ENCODE measurements at regions not wholly inside any gene's neighbourhood (a gene's known extent, or its start where the extent isn't known, plus 50 kb on each side); places are given as distances from the start of the nearest gene placed in this dataset.
"Not testable (repeated sequence)": the region's sequence is repeated elsewhere in the genome, so short reads cannot be mapped to it uniquely, and the experiment has no call there.

DNA sequence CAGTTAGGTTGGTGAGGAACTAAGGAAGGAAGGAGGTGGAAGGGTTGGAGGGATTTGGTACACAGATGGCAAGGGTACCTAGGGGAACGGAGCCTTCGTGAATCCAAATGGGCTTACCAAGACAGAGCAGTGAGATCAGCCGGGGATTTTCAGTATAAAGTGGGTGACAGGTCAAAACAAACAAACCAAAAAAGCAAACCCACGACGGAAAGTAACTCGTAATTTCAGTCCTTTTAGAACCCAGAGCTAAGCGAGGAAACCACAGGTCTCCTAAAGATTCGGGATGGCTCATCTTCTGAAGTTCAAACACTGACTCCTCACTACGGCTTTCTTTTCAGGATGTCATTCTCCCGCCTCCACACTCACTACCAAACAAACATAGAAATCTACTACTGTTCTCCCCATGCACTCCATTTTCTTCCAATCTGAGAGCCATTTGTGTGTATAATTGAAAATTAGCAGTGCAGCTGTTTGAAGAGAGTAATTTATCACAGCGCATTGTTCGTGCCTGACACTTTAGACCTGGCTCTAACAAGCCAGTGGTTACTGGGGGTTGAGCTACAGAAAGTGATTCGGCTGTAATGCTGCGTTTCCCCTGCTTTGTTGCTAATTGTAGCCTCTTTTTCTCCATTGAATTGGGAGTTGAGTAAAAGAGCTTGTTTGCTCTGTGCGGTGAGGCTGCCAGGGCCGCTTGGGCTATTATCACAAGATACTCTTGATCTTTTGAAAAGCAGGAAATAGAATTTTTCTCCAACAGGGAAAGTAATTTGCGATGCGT lies 64.7 kb upstream of the CCDC39 start:
- DNase-seq (ENCODE audit: low read depth): no peak

GRCh38 chr3:180747805-180748361 lies 68.6 kb upstream of the CCDC39 start:
- no peak for DNase-seq (ENCODE audit: low read depth)

DNA sequence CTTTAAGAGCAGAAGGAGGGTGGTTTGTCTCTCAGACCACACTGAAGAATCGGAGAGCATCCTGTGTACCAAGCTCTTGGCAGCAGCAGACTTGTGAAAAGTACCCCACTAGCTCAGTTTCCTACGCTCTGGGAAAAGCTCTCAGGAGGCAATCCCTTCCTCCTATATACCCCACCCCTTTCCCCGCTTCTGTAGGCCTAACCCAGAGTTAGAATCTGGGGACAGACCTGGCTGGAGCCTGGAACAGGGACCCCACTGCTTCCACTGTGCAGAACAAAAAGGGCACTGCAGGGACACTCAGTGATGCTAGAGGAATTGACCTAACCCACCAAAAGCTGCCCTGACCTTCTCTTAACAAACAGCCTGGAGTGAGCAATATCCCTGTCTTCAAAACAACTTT lies 70.0 kb upstream of the CCDC39 start:
- no peak for DNase-seq (ENCODE audit: low read depth)

DNA sequence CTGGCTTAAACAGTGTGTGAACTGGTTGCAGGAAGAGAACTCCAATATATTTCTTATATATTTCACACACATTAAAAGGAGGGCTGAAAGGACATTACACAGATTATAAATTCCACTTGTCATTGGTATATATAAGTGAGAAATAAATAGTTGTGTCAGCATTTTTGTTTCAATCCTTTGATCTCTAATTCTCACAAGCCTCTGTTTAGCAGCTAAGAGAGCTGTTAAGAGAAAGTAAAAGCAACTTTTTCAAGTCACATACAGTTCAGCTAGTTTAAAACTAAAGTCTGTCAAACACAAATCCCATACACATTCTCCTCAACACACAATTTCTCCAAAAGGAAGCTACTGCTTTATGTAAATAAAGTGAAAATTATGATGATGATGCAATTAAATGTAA lies 70.5 kb upstream of the CCDC39 start:
- no peak for DNase-seq (ENCODE audit: low read depth)

GRCh38 chr3:180755556-180755955 lies 76.3 kb upstream of the CCDC39 start:
- DNase-seq (ENCODE audit: low read depth): no peak

GRCh38 chr3:180762866-180763265 lies 83.6 kb upstream of the CCDC39 start:
- no peak for DNase-seq (ENCODE audit: low read depth)

DNA sequence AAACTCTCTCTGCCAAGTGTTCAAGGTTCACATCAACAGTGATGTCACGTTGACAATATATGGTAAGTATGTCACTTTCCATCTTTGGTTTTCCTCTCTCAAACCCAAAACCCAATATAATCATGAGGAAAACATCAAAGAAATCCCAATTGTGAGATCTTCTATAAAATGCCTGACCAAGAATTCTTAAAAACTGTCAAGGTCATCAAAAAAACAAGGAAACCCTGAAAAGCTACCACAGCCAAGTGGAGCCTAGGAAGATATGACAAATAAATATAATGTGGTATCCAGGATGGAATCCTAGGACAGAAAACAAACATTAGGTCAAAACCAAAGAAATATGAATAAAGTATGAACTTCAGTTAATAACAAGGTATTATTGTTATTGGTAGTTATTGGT lies 85.2 kb upstream of the CCDC39 start:
- no peak for DNase-seq (ENCODE audit: low read depth)

DNA sequence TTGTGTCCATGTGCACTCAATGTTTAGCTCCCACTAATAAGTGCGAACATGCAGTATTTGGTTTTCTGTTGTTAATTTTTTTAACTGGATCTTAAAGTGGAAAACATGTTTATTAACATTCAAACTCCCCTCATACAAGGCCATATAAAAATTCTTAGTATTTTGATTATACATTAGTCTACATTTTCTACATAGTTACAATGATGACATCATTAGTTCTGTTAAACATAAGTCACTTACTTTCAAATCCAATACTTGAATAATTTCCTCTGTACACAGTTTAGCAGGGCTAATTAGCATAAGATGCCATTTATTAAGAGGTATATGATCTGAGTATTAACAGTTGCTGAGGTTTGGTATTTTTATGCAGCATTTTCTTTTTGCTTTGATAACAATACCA lies 91.3 kb upstream of the CCDC39 start:
- DNase-seq (ENCODE audit: low read depth): no peak

GRCh38 chr3:180776433-180776832 lies 97.1 kb upstream of the CCDC39 start:
- DNase-seq (ENCODE audit: low read depth): no peak

DNA sequence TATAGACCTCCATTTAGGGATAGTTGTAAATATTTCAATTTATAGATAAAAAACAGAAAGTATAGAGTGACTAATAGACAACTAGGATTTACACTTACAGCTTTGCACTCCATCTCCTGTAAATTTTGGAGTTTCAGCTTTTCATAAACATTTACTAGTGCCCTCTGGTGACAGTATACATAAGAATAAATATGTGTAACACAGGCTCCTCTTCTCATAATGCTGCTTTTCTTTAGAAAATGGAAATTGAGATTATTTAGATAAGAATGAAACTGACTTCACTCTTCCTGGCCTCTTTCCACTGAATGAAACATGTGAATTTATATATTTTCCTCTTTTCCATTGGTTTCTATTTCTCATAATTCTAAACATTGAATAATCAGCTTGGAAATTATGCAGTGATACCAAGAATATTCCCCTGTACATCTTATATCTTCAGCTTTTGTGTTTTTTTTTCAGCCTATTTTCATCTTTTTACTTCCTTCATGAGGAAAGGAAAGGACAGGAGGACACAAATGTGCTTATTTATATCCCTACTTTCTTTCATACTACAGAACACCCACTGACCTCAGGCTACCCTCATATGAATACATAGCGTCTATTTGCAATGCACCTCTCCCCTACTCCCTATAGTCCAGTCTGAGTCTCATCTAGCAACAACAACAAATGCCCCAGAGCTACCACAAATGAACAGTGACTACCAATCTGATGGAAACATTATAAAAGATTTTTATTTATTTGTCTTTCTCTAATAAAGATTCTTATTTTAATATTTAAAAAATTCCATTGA lies 103.1 kb upstream of the CCDC39 start:
- DNase-seq (ENCODE audit: low read depth): no peak

GRCh38 chr3:180786227-180786626 lies 106.9 kb upstream of the CCDC39 start:
- not testable (repeated sequence) for DNase-seq (ENCODE audit: low read depth)

DNA sequence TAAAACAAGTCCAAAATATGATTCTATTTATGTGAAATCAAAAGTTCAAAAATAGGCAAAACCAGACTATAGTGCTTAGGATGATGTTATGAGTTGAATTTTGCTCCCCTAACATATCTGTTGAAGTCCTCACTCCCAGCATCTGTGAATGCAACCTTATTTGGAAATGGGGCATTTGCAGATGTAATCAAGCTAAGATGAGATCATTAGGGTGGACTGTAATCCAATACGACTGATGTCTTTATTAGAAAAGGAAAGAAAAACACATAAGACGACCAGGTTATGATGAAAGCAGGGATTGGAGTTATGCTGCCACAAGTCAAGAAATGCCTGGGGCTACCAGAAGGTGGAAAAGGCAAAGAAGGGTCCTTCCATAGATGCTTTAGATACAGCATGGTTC lies 110.5 kb upstream of the CCDC39 start:
- no peak for DNase-seq (ENCODE audit: low read depth)

- DNase-seq (ENCODE audit: low read depth): no peak
Observed at GRCh38 chr3:180798197-180798596, 114.3 kb upstream of the FXR1 start.

DNA sequence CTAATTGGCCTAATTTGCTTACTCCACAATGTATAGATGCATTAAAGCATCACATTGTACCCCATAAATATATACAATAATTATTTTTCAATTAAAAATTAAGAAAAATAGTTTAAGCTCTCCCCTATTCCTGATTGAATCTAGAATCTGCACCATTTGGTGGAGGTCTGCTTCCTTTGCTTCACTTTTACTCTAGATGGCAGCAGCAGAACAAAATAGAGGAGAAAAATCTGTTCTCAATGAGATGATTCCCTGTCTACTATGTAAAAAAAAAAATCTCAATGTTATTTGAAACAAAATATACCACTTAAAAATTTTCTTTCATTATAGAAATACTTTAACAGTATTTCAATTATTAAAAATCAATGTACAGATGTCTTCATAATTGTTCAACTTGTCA lies 109.6 kb upstream of the FXR1 start:
- peak; percentile 11 for DNase-seq (ENCODE audit: low read depth)

GRCh38 chr3:180804916-180805315 lies 107.6 kb upstream of the FXR1 start:
- DNase-seq (ENCODE audit: low read depth): peak; percentile 6

DNA sequence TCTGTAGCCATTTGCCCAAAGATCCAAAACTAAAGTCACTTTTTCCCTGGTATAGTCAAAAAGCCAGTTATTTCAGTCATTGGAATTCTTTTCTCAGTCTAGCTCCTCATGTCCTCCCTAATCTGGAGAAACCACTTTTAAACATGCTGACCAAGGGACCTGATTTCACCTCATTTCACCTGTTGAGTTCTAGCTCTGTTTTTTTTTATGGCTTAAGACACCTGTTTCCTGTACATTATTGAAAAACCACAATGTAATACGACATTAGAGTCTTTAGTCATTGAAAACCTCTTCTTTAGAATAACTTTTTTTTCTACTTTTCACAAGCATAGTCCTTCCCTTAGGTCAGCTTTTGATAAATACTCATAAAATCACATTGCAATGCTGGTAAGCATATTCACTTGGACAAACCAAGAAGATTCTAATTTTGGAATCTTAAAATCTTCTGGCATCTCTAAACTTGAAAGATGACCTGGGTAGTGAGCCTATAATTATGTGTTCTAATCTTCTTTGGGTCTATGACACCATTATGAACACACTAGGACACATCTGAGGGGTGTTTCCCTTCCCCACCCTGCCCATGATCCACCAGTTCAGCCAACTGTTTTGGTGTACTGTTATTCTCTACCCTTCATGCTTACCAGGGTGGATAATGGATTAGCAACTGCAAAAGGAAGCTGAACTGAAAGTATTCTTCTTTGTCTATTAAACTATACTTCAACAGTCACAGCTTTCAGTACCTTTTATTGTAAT lies 103.5 kb upstream of the FXR1 start:
- DNase-seq (ENCODE audit: low read depth): no peak

DNA sequence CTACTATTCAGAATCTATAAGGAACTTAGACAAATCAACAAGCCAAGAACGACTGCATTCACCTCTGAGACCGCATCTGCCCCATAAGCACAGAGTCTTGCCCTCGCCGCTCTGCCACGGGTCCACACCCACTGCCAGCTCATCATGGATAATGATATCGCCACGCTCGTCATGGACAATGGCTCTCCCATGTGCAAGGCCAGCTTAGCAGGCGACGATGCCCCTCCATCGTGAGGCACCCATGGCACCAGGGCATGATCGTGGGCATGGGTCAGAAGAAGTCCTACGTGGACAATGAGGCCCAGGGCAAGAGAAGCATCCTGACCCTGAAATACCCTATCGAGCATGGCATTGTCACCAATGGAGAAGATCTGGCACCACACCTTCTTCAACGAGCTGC lies 92.1 kb upstream of the FXR1 start:
- no peak for DNase-seq (ENCODE audit: low read depth)

GRCh38 chr3:180825964-180826363 lies 86.5 kb upstream of the FXR1 start:
- DNase-seq (ENCODE audit: low read depth): no peak

GRCh38 chr3:180827171-180827570 lies 85.3 kb upstream of the FXR1 start:
- no peak for DNase-seq (ENCODE audit: low read depth)

DNA sequence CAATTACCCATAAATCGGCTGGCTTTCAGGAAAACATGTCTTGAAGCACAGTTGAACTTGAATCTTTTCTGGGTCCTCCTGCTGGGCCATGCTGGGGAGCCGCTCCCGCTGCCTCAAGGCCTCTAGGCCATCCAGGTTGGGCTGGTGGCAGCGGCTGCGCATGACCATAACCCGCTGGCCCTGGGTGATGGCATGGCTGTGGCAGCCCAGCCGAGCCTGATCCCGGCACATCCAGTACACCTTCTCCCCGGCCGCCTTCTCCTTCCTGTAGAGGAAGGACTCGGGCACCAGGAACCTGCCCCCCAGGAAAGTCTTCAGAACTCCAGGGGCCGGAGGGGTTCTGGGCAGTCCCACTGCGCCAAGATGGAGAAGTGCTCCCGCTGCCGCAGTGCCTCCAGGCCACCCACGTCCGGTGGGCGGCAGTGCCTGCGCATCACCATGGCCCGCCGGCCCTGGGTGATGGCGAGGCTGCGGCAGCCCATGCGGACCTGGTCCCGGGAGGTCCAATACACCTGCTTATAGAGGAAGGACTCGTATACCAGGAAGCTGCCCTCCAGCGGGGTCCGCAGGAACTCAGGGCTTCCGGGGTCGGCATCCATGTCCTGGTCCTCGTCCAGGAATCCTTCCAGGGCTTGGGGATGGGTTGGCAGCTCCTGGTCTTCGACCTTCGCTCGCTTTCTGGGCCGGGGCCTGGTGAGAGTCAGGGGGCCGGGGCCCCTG lies 84.3 kb upstream of the FXR1 start:
- DNase-seq (ENCODE audit: low read depth): no peak

DNA sequence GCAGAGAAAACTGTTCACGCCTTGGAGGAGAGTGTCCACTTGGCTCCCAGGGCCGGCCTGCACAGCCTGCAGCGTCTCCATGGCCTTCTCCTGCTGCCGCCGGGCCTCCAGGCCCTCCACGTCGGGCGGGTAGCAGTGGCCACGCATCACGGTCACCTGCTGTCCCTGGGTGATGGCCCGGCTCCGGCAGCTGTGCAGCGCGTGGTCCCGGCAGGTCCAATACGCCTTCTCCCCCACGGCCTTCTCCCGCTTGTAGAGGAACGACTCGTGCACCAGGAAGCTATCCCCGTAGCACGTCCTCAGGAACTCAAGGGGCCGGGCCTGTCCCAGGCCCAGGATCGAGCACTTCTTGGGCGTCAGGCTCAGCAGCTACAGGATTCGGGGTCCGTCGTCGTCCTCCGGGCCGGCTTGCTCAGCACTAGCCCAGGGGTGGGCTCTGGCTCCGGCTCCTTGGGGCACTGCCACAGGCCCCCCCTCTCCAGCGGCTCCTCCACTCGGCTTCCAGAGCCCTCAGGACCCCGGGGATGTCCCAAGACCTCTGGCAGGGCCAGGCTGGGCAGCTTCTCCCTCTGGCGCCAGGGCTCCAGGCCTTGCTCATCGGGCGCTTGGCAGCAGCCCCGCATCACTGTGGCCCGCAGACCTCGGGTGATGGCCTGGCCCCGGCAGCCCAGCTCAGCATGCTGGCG lies 83.6 kb upstream of the FXR1 start:
- DNase-seq (ENCODE audit: low read depth): no peak
